Activated T-cell treated with anti-CD3 and anti-CD28 coated beads, Interleukin-2, amount 50 U/mL, for 72 hours (primary cell): ENCODE measurements at regions not wholly inside any gene's neighbourhood (a gene's known extent, or its start where the extent isn't known, plus 50 kb on each side); places are given as distances from the start of the nearest gene placed in this dataset.

Experiments
- ATAC-seq, 2 donors: fragments of 150-1000 bp; cut with Tn5 transposase; replicated peaks in 1 of 2; 2 replicates each; pipeline ENCODE4 v1.10.0; 2021; ENCODE audit warnings: moderate library complexity in 2 of 2, mild to moderate bottlenecking in 1 of 2
- DNase-seq, 2 donors: peaks; one replicate each; pipeline ENCODE4 v3.0.0; 2021 to 2022; ENCODE audit warnings: mixed read lengths in 1 of 2
- H3K27ac Mint-ChIP-seq: one replicate; pipeline ENCODE4 v1.8.0; 2022; ENCODE audit warnings: mild to moderate bottlenecking, moderate library complexity, mixed read lengths
- H3K27me3 Mint-ChIP-seq: one replicate; pipeline ENCODE4 v1.8.0; 2022; ENCODE audit warnings: low read depth, mixed read lengths
- H3K36me3 Mint-ChIP-seq, 2 donors: one replicate each; pipeline ENCODE4 v1.8.0; 2022; ENCODE audit warnings: mixed read lengths in 2 of 2, mild to moderate bottlenecking in 1 of 2; ENCODE audit not compliant: insufficient read depth in 2 of 2
- H3K4me1 Mint-ChIP-seq: one replicate; pipeline ENCODE4 v1.8.0; 2022; ENCODE audit warnings: low read depth, mixed read lengths
- H3K4me3 Mint-ChIP-seq, 2 donors: one replicate each; pipeline ENCODE4 v1.8.0; 2022; ENCODE audit warnings: mild to moderate bottlenecking in 2 of 2, mixed read lengths in 2 of 2, moderate library complexity in 2 of 2
- H3K9me3 Mint-ChIP-seq, 2 donors: one replicate each; pipeline ENCODE4 v1.8.0; 2022; ENCODE audit warnings: mixed read lengths in 2 of 2

DNA sequence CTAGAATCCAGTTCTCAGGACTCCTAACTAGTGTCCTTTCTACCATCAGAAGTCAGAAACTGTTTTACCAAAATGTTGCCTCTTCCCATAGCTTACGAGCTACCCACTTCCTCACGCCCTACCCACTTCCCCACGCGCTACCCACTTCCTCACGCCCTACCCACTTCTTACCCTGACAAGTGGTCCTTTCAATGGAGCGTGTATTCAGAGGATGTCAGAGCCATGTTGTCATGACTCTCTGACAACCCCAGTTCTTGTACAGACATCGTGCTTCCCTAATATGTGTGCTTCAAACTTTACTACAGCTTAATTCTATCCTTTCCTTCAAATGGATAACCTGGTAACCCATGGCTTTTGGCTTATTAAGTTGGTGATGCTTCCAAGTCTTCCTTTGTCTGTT is 84.8 kb upstream of the PHF14 start:
- DNase-seq: no peak
- H3K36me3 Mint-ChIP-seq: no peaks in the 10 kb centered on the region
- peaks cover 11% of the 10 kb centered on the region for H3K4me1 Mint-ChIP-seq
- no peaks in the 10 kb centered on the region for H3K9me3 Mint-ChIP-seq
- peak; percentile 34 to 53 for ATAC-seq
- no peaks in the 10 kb centered on the region for H3K27me3 Mint-ChIP-seq
- H3K27ac Mint-ChIP-seq: no peak overlapping the region
- peak overlapping the region; percentile 51 to 61 for H3K4me3 Mint-ChIP-seq

DNA sequence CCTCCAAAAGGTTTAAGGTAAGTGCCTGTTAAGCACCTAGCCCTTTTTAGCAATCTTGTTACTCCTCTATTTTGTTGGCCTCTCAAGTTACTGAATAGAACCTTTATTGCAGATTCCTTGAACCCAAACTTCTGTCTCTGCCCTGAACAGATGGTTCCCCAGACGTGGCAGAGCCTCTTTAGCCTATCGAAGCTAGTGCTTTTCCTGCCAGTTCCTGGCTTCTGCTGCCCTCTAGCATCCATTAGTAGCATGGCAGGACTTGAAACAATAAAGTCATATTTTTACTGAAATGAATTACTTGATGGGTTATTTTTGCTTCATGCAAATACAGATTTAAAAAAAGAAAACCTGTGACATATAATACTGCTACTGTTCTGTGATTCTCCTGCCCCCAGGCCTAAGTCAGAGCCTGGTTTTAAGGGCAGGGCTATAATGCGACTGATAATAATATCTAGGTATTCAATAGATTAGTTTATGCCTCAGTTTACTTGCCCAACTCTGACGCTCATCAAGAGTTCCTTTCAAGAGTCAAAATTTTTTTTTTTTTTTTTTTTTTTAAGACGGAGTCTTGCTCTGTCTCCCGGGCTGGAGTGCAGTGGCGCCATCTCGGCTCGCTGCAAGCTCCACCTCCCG is 84.3 kb upstream of the PHF14 start:
- Mint-ChIP-seq H3K9me3 (no peaks in the 10 kb centered on the region), H3K27ac (no peak overlapping the region), H3K36me3 (no peaks in the 10 kb centered on the region), H3K27me3 (no peaks in the 10 kb centered on the region), H3K4me1 (peaks cover 11% of the 10 kb centered on the region), H3K4me3 (peak overlapping the region; percentile 51 to 61)
- ATAC-seq (peak; percentile 73 to 81), DNase-seq (peak; percentile 33 to 37)

GRCh38 chr7:10908600-10908999 is 65.1 kb upstream of the PHF14 start:
- H3K9me3 Mint-ChIP-seq: peaks cover 3 to 4% of the 10 kb centered on the region in 2 donors
- H3K4me1 Mint-ChIP-seq: no peaks in the 10 kb centered on the region
- H3K27me3 Mint-ChIP-seq: no peaks in the 10 kb centered on the region
- no peak for DNase-seq
- H3K27ac Mint-ChIP-seq: no peak overlapping the region
- no peak overlapping the region for H3K4me3 Mint-ChIP-seq
- peaks cover 2 to 4% of the 10 kb centered on the region in 2 donors for H3K36me3 Mint-ChIP-seq
- no peak for ATAC-seq

- Mint-ChIP-seq H3K27ac (no peak overlapping the region), H3K36me3 (peaks cover 2 to 4% of the 10 kb centered on the region in 2 donors), H3K4me3 (no peak overlapping the region), H3K27me3 (no peaks in the 10 kb centered on the region), H3K9me3 (peaks cover 3 to 4% of the 10 kb centered on the region in 2 donors), H3K4me1 (no peaks in the 10 kb centered on the region)
- DNase-seq (no peak), ATAC-seq (no peak)
Measured at GRCh38 chr7:10910447-10910846, 63.2 kb upstream of the PHF14 start.

- ATAC-seq (no peak), DNase-seq (no peak)
- peaks cover 2 to 4% of the 10 kb centered on the region in 2 donors for H3K36me3 Mint-ChIP-seq
- no peak overlapping the region for H3K27ac Mint-ChIP-seq
- H3K27me3 Mint-ChIP-seq: no peaks in the 10 kb centered on the region
- peaks cover 3 to 4% of the 10 kb centered on the region in 2 donors for H3K9me3 Mint-ChIP-seq
- H3K4me3 Mint-ChIP-seq: no peak overlapping the region
- H3K4me1 Mint-ChIP-seq: no peaks in the 10 kb centered on the region
Measured at GRCh38 chr7:10912077-10912476, 61.6 kb upstream of the PHF14 start.

- ATAC-seq (no peak), DNase-seq (no peak)
- peaks cover 3 to 4% of the 10 kb centered on the region in 2 donors for H3K9me3 Mint-ChIP-seq
- H3K36me3 Mint-ChIP-seq: peaks cover 2 to 4% of the 10 kb centered on the region in 2 donors
- H3K4me3 Mint-ChIP-seq: no peak overlapping the region
- H3K4me1 Mint-ChIP-seq: no peaks in the 10 kb centered on the region
- peaks cover 6% of the 10 kb centered on the region for H3K27me3 Mint-ChIP-seq
- H3K27ac Mint-ChIP-seq: no peak overlapping the region
Measured at GRCh38 chr7:10913457-10913856, 60.2 kb upstream of the PHF14 start.

DNA sequence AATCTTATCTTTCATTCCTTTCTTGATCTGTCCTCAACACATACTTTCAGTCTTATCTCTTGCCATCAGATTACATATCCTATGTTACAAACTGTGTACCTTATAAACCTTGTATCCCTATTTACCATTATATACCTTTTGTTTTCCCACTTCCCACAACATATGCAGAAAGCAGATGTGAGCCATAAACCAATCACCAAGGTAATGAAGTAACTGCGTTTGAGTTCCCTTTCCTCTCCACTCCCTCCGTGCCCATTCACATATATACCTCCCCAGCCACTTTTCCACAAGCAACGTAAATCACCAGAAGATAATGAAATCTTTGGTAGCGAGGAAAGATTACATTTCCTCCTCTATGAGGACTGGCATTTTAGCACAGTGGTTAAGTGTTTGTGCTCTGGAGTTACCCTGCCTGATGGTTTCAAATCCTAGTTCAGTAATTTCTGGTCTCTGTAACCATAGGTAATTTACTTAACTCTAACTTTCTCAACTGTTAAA is 55.5 kb upstream of the PHF14 start:
- DNase-seq (no peak), ATAC-seq (no peak)
- no peaks in the 10 kb centered on the region for H3K4me1 Mint-ChIP-seq
- peaks cover 6% of the 10 kb centered on the region for H3K27me3 Mint-ChIP-seq
- H3K4me3 Mint-ChIP-seq: no peak overlapping the region
- no peaks in the 10 kb centered on the region for H3K36me3 Mint-ChIP-seq
- no peak overlapping the region for H3K27ac Mint-ChIP-seq
- H3K9me3 Mint-ChIP-seq: no peaks in the 10 kb centered on the region

- no peak for ATAC-seq
- Mint-ChIP-seq H3K27me3 (peaks cover 6% of the 10 kb centered on the region), H3K4me3 (no peak overlapping the region), H3K9me3 (no peaks in the 10 kb centered on the region), H3K36me3 (no peaks in the 10 kb centered on the region), H3K4me1 (no peaks in the 10 kb centered on the region), H3K27ac (no peak overlapping the region)
- DNase-seq: no peak
Measured at GRCh38 chr7:10919923-10920322, 53.7 kb upstream of the PHF14 start.
